ENCODE measurements at regions not wholly inside any gene's neighbourhood (a gene's known extent, or its start where the extent isn't known, plus 50 kb on each side); places are given as distances from the start of the nearest gene placed in this dataset.

DNA sequence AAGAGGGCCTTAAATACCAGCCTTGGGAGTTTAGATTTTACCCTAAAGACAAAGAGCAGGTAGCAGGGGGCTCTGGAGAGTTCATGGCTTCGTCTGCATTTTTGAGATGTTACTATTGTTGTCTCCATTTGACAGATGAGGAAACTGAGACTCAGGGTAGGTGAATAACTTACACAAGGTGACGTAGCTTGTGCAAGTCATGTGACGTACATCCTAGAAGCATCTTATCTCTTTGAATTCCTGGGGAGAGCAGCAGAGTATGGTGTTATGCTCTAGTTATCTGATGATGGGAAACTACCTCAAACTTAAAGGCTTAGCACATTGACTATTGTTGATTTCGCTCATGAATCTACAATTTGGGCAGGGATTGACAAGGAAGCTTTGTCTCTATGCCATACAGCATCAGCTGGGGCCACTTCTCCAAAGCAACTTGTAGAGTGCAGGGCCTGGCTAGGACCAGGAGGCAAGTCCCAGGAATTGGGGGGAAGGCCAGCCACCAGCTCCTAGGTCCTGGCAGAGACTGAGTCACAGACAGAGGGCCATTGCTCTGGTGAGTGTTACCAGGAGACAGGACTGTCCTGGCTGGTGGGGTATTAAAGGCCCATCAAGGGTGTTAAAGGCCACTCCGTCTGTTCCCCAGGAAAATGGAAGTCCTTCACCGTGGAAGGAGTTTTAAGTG is 52.1 kb upstream of the TSKU start:
- TF ChIP-seq, protein P1, sequence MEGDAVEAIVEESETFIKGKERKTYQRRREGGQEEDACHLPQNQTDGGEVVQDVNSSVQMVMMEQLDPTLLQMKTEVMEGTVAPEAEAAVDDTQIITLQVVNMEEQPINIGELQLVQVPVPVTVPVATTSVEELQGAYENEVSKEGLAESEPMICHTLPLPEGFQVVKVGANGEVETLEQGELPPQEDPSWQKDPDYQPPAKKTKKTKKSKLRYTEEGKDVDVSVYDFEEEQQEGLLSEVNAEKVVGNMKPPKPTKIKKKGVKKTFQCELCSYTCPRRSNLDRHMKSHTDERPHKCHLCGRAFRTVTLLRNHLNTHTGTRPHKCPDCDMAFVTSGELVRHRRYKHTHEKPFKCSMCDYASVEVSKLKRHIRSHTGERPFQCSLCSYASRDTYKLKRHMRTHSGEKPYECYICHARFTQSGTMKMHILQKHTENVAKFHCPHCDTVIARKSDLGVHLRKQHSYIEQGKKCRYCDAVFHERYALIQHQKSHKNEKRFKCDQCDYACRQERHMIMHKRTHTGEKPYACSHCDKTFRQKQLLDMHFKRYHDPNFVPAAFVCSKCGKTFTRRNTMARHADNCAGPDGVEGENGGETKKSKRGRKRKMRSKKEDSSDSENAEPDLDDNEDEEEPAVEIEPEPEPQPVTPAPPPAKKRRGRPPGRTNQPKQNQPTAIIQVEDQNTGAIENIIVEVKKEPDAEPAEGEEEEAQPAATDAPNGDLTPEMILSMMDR (IDR thresholded peaks at IDR 0.05) = no peak
- TF ChIP-seq POLR2A (IDR thresholded peaks at IDR 0.05) (no peak), POLR2AphosphoS5 (IDR thresholded peaks at IDR 0.05) (no peak)
